NCI-H1694 (cell line): ENCODE measurements at regions not wholly inside any gene's neighbourhood (a gene's known extent, or its start where the extent isn't known, plus 50 kb on each side); places are given as distances from the start of the nearest gene placed in this dataset.

Experiments
- DNase-seq: peaks from one replicate; lab custom pipeline; 2025; lab: John Stamatoyannopoulos, UW

DNA sequence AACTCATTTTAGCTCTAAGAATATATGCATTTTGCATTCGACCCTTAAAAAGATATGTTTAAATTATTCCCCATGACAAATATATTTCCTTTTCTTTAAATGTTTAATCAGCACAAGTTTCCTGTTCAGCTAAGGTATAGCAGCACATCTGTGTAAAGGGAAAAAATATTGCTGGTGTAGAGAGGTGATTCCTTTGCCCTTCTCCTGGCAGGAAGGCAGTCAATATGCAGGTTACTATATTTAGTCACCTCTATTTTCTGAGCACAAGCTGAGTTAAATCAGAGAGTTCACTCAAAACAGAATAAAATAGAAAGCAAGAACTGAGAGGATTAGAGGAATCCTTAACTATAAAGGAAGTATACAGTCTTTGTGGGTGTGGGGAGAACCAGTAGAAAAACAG is 274.4 kb upstream of the PCSK5 start:
- DNase-seq = no peak

DNA sequence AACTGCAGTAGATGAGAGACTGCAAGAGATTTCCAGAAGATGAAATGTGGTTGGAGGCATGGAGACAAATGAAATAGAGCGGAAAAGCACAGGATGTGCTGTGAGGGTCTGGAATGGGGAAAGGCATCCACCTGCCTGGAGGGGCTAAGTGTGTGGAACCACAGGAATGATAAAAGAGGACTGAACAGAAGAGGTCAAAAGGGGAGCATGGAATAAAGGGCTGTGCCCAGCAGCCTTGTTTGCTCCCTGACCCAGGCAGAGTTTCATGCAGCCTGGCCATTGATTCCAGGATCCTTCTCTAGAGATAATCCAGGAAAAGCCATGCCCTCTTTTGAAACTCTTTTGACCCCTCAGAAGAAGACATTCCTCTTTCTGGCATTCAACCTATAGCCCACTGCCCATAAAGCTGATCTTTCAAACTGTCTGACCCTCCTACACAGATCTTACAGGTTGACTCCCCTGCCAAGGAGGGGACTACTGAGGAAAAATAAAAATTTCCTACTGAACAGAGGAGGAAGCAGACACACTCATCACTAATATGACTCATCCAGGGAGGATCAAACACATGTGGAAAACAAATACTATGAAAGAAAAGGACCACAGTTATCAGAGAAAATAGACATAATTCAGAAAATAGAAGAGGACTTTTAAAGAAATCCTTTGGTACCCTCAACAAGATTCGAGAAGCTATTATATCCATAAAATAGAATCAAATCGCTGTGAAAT is 273.5 kb upstream of the PCSK5 start:
- DNase-seq = no peak

DNA sequence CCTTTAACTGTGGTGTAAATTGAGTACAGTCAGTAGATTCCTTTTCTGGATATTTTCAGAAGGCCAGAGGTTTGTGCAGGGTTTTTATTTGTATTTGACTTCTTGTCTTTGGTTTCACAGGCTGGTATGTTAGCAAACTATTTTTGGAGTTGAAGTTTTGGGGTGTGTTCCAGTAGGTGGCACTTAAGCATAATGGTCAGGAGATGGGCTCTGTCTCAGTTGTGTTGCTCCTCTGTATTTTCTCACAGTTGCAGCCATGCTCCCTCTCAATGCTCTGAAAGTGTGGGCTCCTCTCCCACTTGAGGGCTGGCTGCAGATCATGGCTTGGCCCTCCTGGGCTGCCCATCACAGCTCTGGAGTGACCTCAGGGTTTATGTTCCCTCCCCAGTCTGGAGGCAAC is 267.0 kb upstream of the PCSK5 start:
- no peak for DNase-seq

DNA sequence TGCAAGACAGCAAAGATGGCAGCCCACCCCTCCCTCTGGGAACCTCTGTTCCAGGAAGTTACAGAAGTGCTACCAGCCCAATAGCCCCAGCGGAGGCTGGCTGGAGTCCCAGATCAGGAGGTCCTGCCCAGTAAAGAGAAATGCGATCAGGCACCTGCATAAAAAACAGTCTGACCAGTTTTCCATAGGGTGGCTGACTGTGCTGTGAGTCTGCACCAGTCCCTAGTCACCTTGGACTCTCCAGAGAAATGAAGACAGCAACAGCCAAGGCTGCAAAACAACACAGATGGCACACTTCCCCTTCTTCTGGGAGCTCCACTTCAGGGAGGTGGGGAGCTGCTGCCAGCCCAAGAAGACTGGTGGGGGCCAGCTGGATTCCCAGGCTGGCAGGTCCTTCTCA is 265.5 kb upstream of the PCSK5 start:
- DNase-seq = no peak

DNA sequence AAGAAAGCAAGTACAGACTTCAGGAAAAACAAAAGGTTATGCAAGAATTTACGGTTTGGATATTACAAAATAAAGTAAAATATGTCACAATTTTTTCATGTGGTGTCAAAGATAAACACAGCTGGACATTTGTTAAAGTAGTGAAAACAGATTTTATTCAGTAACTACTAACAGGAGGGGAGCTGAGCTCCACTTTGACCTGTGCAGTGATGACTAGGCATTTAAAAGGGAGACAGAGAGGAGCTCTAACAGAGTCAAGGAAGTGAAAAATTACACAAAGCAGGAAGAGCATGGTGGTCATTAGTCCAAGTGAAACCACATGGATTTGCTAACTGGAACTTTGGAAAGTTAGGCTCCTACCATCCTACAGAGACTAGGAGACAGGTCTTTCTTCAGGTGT is 263.6 kb upstream of the PCSK5 start:
- DNase-seq = no peak

DNA sequence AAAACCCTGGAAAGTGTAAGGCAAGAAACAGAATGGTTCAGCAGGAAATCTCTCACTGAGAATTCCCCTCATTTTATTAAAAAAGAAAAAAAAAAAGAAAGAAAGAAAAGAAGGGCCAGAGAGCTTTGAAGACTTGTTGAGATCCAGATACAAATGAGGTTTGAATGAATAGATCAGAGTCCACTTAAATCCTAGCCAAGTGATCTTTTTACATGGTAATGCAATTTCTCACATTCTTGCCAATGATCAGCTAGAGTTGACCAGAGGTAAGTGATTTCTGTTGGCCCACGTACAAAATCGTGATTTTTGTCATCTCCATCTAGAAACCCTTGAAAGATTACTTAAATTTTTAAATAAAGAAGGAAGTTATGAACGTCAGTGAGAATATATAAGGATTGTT is 261.5 kb upstream of the PCSK5 start:
- DNase-seq = no peak

DNA sequence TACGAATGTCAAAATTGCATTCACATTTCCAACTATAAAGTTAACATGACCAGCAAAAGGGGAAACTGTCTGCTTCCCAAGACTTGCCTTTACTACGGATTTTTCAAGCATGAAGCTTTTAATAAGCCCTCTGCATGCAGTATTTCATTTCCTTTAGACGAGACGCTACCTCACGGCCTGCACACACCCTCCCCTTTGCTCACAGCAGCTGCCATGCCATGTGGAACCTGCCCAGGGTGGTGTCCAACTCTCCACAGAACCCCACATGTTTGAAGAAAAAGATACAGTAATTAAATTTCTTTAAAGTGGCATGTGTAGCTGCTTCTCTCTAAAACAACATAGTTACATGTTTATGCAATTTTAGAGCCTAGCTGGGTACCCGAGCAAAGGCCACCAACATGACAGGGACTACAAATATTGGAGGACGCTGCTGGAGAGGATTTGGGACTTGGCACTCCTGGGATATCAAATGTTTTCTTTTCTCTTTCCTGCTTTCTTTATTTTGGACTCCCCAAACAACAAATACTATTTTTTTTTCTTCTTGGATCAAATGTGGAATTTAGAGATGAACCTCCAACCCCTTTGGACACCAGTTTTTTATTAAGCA is 256.9 kb upstream of the PCSK5 start:
- DNase-seq = no peak

DNA sequence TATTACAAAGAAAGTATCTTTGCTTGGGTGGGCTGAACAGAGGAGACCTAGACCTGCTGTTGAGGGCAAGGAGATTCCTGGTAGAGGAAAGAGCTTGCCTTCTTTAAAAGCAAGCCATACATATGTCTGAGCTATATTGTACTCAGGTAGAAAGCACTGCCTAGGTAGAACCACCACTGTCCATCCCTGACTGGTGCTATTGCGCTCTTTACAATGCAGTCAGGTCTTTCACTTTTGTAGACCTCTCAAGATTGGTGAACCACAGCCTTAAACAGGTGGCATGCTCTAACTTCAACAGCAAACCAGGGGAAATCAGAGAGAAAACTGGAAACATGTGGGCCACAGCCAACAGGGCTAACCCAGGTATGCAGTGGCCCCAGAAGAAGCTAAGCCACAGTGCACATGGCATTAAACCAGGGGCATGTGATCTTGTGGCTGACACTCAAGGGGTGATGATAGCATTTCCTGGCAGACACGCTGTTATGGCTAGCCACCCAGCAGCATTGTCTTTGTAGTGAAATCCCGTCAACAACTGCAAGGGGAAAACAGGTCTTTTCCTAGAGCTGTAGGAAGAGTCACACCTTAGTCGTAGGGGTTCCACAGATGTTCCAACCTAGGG is 253.9 kb upstream of the PCSK5 start:
- no peak for DNase-seq

DNA sequence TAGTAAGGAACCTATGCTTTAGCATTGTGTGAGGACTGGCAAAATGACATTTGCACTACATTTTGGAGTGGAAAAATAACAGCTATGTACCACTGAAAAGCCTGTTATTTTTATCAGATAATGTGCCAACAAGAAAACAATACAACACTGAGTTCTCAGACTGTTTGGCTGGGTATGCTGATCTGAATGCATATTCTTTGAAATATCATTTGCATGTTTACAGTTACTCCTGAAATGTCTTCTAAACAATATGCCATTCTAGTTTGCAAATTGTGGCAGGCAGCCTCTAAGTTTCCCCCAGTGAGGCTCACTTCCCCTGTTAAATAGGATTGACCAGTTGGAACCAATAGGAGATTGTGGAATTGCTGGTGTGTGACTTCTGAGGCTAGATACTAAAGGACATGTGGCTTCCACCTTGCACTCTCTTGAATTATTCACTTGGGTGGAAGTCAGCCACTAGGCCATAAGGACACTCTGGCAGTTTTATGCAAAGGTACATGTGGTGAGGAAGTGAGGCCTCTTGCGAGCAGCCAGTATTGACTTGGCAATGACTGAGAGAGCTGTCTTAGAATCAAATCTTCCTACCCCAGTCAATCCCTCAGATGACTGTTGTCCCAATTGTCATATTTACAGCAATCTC is 250.4 kb upstream of the PCSK5 start:
- DNase-seq = no peak

DNA sequence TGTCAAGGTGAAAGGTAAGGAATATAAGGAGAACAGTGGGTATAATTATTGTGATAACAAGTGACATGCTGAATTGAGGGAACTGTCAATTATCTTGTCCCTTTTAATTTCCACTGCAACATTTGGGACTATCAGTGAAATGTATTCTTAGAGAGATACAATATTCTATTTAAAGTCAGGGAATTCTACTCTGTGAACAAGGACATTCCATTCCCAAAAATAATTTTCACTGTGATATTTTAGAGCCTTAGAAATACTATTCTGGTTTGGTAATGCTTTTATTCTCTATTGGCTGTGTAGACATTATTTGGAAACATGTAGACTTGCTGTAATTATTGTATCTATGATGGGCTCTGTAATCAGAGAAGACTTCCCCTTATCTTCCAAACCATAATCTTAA is 248.0 kb upstream of the PCSK5 start:
- DNase-seq = no peak

DNA sequence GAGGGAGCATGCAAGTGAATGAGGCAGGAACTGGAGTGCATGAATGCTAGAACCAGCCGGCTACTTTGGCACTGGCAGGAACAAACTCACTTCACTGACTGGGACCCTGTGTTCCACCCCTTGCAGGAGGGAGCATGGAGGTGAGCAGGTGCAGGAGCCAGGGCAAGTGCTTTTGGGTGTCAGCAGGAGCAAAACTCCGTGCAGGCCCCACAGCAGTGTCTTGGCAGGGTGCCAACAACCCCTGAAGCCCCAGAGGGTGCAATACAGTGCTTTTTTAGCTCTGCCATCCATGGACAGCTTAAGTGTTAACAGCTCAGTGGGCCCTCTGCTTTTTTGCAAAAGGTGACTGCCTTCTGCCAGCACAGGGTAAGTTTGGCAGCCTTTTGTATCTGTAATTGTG is 245.8 kb upstream of the PCSK5 start:
- no peak for DNase-seq

DNA sequence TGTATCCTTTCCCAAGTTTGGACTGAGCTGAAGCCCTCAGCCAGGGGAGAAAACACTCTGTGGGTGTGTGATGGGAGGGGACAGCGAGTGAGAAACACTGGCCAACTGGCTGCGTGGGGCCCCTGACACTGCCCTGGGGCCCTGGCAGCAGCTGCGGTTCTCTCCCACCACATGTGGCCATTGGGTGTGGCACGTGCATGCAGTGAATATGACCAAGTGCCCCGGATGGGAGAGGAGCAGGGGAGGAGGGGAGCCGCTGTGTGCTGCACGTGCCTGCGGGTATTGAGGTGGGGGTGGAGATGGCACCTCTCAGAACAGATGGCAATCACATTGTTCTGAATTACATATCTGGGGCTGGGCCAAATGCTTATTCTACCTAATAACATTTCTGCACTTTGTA is 242.4 kb upstream of the PCSK5 start:
- DNase-seq = no peak

DNA sequence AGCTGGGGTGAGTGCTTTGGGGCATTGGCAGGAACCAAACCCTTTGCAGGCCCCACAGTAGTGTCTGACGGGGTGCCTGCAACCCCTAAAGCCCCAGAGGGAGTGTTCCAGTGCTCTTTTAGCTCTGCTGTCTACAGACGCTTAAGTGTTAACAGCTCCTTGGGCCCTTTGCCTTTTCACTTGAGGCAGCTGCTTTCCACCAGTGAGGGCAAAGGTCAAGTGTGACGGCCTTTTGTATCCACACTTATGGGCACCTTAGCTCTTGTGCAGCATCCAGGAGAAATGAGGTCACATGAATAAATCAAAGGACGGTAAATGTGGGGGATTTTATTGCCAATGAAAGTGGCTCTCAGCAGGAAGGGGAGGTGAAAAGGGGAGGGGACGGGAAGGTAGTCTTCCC is 241.4 kb upstream of the PCSK5 start:
- no peak for DNase-seq

DNA sequence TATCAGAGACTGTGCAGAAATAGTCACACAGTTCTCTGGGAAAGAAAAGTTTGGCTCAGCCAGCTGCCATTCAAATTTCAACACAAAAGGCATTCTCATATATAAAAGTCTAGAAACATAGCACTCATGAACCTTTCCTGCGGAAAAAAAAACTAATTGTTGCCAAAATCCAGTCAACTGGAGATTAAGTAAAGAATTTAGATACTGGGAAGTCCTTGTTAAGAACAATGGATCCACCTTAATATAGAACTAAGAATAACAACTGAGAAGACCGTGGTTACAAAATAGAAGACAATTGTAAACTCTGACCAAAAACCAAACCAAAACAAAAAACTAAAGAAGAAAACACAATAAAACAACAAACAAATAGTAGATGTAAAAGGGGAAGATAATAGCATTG is 238.8 kb upstream of the PCSK5 start:
- DNase-seq = no peak

DNA sequence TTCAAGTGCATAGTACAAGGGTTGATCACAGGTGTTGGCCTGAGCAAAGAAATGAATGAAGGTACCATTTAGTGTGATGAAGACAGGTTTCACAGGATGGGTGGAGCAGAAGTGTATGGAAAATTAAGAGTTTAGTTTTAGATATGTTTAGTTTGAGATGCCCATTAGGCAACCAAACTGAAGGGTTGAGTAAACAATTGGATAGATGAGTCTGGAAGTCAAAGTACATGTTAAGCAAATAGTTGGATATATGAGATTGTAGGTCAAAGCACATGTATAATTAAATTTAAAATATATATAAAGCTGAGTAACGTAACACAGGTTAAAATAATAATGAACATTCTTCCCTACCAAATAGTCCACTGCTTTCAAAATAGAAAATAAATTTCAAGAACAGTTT is 237.1 kb upstream of the PCSK5 start:
- no peak for DNase-seq

DNA sequence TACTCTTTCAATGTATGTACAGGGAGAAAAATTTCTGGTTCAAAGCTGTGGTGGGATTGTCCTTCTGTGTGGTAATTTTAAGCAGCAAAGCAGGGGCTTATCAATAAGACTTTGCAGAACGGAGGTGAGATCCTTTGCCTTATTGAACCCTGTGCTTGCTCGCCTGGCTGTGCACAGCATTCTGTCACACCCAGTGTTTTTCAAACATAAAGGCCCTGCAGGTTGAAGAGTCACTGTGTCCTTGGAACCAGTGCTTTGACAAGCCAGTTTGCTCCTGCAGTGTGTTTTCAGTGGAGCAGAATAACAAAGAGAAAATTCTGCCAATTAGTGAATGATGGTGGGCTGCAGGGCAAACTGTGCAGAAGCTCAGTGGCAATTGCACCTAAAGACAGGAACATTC is 236.7 kb upstream of the PCSK5 start:
- DNase-seq = no peak

DNA sequence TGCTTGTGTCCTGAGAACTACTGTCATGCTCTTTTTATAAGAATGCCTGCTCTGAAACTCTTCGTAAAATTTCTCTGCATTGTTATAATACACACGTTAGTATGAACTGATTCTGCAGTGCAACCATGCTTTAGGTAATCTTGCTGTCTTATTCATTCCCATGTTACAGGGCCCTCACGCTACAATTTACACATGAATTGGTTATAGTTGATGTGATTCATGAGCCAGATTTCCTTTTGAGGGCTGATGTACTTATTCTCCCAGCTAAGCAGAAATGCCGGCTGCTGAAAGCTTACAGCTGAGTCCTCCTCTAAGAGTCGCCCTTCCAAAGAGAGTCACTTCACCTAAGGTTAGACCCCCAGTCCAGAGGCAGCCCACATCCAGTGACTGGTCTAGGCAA is 233.5 kb upstream of the PCSK5 start:
- DNase-seq = no peak

DNA sequence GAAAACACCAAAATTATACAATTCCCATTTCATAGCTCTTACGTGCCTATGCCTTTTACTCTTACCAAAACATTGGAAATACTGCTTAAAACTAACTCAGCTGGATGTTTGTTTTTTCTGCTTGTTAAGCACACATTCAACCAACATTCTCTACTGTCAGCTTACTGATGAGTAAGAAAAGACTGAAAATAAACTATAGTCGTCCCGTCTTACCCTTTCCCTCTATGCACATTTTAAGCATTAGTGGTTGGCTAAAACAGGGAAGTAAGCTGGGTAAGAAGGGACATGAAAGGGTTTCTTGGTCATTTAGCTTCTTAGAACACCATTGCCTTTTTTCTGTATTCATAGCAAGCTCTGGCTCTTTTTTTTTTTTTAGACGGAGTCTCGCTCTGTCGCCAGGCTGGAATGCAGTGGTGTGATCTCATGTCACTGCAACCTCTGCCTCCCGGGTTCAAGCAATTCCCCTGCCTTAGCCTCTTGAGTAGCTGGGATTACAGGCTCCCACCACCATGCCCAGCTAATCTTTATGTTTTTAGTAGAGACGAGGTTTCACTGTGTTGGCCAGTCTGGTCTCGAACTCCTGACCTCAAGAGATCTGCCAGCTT is 232.1 kb upstream of the PCSK5 start:
- no peak for DNase-seq

DNA sequence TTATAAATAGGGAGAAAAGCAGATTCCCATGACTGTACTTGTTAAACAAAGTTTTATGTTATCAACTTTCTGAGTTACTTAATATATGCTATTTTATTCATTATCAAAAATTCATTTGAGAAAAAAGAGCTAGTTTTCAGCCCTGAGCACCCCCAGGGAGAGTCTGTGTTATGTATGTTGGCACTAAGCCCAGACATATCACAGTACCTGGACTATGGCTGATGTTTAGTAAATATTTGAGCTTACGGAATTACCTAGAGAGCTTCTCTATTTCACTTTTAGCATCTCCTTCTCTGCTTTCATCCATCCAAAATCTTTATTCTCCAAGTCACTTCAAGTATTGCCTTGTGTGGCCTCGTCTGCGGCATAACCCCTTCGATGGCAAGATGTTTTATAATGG is 225.9 kb upstream of the PCSK5 start:
- DNase-seq = no peak

DNA sequence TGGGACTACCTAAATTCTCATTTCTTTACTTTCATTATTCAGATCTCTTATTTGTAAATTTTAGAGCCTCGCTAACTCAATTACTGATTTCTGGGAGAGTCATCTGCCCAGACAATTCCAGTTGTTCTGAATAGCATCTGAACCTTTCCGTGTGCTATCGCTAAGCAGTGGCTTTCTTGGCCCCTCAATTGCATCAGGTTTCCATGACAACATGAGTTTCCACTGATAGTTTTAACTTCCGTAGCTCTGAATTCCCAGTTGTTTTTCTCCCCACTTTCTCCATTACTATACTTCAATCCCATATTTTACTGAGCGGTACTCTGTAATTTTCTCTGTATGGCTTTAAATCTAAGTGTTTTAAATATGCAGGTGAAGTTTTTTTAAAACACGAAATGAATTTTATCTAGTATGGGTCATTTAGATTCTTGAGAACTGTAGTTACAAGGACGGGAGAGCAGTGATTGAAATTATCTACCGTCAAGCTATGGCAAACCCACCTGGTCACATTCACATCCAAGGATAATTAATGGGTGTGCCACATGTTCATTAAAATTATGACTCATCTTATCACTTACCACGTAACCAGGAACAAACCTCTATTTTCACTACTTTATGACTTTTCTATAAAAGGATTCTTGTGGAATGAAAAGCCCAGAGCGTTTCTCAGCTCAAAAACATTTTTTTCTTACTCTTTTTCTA is 223.5 kb upstream of the PCSK5 start:
- DNase-seq = no peak

DNA sequence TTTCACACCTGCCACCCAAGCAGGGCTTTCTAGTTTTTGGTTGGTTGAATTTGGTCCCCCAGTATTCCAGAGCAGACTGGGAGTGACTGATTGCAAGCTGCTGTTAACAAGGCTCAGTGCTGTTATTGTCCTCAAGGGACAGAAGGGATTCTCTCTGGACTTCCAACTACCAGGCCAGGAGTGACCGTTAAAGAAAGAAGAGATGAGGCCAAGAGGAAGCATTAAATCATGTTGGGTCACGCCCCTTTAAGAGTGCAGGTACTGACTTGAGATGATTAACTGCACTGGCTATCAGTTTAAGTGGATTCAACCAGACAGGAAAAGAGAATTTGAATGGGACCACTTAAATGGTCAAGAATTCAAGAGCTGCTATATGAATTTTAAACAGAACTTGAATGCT is 220.8 kb upstream of the PCSK5 start:
- DNase-seq = no peak

DNA sequence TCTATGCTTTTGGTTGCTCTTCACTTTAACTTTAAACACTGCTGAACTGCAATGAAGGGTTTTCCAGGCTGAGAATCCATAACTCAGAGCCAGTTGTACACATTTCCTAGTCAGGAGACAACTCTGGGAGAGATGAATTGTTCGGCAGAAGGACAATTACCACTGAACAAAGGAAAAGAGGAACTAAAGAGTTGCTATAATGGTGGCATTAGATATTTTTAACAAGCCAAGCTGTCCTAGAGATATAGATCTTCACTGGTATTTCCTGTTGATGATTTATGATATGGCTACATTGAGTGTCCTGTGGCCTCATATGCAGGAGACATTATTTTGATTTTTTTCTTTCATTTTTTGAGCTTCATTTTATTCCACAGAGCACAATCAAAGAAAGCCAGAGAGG is 219.1 kb upstream of the PCSK5 start:
- no peak for DNase-seq
